AG04449 (cell line): ENCODE measurements at regions not wholly inside any gene's neighbourhood (a gene's known extent, or its start where the extent isn't known, plus 50 kb on each side); places are given as distances from the start of the nearest gene placed in this dataset.

Experiments used
- CTCF ChIA-PET: fragments of 350-600 bp; formaldehyde crosslinking; extraction: SDS; loops from one replicate; lab custom pipeline; 2021; ENCODE audit warnings: antibody characterized with exemption; lab: Yijun Ruan, JAX
- POLR2A ChIA-PET: fragments of 400-600, 350-600 bp; formaldehyde crosslinking; extraction: SDS; loops from one replicate; lab custom pipeline; 2020; ENCODE audit warnings: antibody characterized with exemption, inconsistent platforms; lab: Yijun Ruan, JAX
- DNase-seq: peaks from one replicate; pipeline ENCODE4 v3.0.0-alpha.2; 2010; ENCODE audit warnings: low read depth, low spot score
- H3K4me3 ChIP-seq: 2 replicates; pipeline ENCODE4 v1.5.1; 2011; ENCODE audit warnings: low read depth, mild to moderate bottlenecking, control low read depth, low read length
- TF ChIP-seq, protein P1 (sequence below): IDR thresholded peaks from one replicate; pipeline ENCODE4 v1.5.1; 2011; ENCODE audit warnings: mild to moderate bottlenecking, moderate library complexity, low read length, control low read depth, inconsistent platforms; ENCODE audit not compliant: insufficient read depth; ENCODE audit errors: missing control alignments

DNA sequence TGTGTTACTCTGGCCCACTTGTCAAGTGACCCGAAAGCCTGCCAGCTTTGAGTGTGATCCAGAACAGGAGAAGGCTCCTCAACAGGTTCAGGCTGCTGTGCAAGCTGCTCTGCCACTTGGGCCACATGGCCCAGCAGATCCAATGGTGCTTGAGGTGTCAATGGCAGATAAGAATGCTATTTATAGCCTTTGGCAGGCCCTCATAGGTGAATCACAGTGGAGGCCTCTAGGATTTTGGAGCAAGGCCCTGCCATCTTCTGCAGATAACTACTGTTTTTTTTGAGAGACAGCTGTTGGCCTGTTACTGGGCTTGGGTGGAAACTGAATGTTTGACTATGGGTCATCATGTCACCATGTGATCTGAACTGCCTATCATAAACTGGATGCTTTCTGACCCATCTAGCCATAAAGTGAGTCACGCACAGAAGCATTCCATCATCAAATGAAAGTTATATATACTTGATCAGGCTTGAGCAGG, 180.8 kb downstream of the CARTPT start:
- no peak overlapping the region for H3K4me3 ChIP-seq
- no peak for DNase-seq
- TF ChIP-seq, protein P1, sequence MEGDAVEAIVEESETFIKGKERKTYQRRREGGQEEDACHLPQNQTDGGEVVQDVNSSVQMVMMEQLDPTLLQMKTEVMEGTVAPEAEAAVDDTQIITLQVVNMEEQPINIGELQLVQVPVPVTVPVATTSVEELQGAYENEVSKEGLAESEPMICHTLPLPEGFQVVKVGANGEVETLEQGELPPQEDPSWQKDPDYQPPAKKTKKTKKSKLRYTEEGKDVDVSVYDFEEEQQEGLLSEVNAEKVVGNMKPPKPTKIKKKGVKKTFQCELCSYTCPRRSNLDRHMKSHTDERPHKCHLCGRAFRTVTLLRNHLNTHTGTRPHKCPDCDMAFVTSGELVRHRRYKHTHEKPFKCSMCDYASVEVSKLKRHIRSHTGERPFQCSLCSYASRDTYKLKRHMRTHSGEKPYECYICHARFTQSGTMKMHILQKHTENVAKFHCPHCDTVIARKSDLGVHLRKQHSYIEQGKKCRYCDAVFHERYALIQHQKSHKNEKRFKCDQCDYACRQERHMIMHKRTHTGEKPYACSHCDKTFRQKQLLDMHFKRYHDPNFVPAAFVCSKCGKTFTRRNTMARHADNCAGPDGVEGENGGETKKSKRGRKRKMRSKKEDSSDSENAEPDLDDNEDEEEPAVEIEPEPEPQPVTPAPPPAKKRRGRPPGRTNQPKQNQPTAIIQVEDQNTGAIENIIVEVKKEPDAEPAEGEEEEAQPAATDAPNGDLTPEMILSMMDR, result no peak
- ChIA-PET POLR2A (no interaction called here), CTCF (no interaction called here)

DNA sequence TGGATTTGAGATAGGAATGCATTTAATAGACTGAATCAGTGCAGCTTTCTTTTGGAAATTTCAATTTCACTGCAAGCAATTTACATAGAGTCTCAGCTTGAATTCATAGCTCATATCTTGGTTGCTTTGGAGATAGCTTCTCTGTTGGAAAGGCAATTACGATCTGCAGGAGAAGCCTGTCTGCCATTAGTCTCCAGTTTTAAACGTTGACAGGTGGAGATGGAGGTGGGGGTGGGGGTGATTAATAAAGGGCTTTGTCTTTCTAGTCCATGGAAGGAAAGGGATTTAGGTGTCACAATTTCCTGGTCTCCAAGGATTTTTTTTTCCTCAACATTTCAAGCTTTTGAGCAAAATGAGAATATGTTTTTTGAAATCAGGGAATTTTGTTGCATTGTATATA, 184.7 kb downstream of the CARTPT start:
- ChIA-PET POLR2A (no interaction called here), CTCF (interaction anchor here (0.7 to 1.6 kb wide), 2 partner anchors 18 to 121 kb away, joined by 3 to 4 read pairs; no protein-coding TSS in a partner anchor)
- no peak for DNase-seq
- TF ChIP-seq, protein P1, result no peak
- no peak overlapping the region for H3K4me3 ChIP-seq

DNA sequence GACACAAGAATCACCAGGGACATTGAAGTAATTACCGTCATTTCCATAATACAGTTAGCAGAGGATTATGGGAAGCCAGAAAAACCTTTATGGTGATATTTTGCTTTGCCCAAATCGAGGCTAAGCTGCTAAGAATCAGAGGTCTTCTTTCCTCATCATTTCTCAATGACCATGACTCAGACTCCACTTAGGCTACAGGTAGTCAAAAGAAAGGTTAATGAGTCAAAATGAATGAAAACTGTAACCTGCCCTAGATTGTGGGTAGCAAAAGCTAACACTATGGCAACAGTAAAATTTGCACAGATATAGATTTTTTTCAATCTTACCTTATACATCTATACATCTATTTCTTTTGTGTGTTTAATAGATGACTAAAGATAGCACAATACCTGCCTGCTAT, 185.8 kb downstream of the CARTPT start:
- H3K4me3 ChIP-seq, result no peak overlapping the region
- CTCF ChIA-PET, result no interaction called here
- no peak for DNase-seq
- TF ChIP-seq, protein P1, result no peak
- POLR2A ChIA-PET, result no interaction called here

DNA sequence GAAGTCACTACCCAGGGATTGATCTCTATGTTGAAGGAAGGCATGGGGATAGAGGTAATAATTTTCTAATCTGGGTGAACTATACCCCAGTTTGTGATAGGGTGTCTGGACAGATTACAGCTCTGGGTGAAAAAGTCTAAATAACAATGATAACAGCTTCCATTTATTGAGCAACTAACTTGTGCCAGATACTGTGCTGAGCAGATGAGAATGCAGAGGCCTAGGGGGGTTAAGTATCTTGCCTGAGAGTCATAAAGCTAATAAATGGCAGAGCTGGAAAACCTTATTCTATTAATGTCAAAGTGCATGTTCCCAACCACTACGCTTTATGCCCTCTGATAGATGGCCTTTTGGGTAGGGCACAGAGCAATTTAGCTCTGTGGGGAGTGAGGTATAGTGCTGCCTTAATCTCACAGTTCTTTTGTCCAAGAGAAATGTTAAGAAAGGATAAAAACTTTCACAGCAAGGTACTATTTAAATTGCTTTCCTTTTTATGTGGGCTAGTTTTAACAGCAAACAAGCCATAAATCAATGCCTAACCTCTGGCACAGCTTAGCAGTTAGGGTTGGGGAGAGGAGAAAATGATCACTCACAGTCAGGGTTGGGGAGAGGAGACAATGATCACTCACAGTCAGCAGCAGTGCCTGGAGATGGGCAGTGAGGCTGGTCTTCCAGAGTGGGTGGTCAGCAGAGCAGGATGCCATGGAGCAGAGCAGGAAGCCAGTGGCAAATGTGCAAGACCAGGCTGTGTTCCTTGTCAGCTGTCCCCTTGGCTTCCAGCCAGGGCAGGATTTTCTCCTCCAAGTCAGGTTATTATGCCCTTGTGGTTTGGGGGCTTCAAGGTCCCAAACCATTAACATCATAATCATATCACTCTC, 187.0 kb downstream of the CARTPT start:
- POLR2A ChIA-PET, result no interaction called here
- CTCF ChIA-PET, result no interaction called here

DNA sequence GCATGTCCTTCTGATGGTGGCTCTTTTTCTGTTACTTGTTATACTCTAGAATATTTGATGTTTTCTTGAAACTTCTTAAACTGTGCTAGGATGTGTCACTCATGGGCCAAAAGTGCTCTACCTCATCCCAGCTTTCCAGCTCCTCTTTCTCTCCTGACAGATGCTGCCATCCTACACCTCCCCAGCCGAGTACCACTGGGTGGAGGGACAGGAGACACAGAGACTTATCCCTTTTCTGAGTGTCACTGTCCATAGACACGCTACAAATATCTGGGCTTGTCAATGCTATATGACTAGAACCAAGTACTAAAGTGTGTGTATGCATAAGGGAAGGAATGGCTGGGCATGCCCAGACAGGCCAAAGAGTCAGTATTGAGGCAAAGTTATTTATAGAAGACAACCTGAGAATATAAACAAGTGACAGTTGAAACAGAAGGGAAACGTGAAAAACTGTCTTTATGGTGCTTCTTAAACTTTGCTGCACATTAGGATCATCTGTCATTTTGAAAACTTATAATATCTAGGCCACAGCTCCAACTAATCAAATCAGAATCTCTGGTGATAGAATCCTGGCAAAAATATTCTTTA, 188.0 kb downstream of the CARTPT start:
- no peak for DNase-seq
- TF ChIP-seq, protein P1, result no peak
- no peak overlapping the region for H3K4me3 ChIP-seq
- CTCF ChIA-PET, result no interaction called here
- POLR2A ChIA-PET, result no interaction called here

More for the DNA sequence above, 187.0 kb downstream of the CARTPT start:
- H3K4me3 ChIP-seq, result no peak overlapping the region
- TF ChIP-seq, protein P1, result no peak
- DNase-seq, result no peak

DNA sequence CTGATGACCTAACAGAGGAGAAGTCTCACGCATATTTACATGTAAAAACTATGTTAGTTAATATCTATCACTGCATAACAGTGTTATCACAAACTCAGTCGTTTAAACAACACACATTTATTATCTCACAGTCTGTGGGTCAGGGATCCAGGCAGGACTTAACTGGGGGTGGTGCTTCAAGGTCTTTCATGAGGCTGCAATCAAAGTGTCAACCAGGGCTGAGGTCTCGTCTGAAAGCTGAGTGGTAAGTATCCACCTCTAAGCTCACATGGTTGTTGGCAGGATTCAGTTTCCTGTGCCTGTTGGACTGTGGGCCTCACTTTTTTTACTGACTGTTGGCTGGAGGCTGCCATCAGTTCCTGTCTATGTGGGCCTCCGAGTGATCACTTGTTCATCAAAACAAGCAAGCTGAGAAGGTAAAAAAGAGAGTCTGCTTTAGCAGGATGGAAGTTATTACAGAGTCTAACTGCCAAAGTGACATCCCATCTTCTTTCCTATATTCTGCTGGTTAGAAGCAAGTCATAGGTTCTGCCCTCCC, 188.6 kb downstream of the CARTPT start:
- no peak for DNase-seq
- TF ChIP-seq, protein P1, result no peak
- no peak overlapping the region for H3K4me3 ChIP-seq
- POLR2A ChIA-PET, result no interaction called here
- CTCF ChIA-PET, result no interaction called here
